HEK293 (cell line): ENCODE measurements at regions not wholly inside any gene's neighbourhood (a gene's known extent, or its start where the extent isn't known, plus 50 kb on each side); places are given as distances from the start of the nearest gene placed in this dataset.

Source experiments
- CTCF ChIP-seq: fragments of 450-650 bp; formaldehyde crosslinking; IDR thresholded peaks from 2 replicates; pipeline ENCODE4 v1.5.1; 2016; ENCODE audit warnings: missing biosample characterization, missing genetic modification characterization
- YY1 ChIP-seq: fragments of 450-650 bp; formaldehyde crosslinking; IDR thresholded peaks from 2 replicates; pipeline ENCODE4 v1.5.1; 2018; ENCODE audit warnings: missing biosample characterization, missing genetic modification characterization
- ZNF549 ChIP-seq: fragments of 450-650 bp; IDR thresholded peaks from 2 replicates; pipeline ENCODE4 v1.5.1; 2018; ENCODE audit warnings: missing biosample characterization, missing genetic modification characterization, mild to moderate bottlenecking, inconsistent platforms, moderate library complexity
- TF ChIP-seq, protein P1 (sequence below): fragments of 450-650 bp; formaldehyde crosslinking; IDR thresholded peaks from 2 replicates; pipeline ENCODE4 v1.5.1; 2016; ENCODE audit warnings: missing biosample characterization, missing genetic modification characterization

DNA sequence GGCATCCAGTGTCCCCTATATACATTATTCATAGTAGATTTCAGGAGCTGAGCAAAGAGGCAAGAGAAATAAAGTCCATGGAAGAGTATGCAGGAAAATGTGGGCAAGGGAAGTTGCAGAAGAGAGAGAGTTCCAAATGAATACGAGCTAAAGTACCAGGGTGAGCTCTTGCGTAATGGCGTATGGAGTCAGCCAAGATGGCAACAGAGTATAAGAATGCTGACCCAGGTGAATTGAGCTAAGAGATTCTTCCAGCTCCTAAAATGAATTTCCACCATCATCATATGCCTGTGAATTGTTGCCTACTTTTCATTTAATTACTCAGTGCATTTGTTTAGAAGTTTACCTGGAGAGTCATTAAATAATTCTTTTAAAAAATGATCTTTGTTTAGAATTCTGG is 153.2 kb upstream of the CNTNAP4 start:
- TF ChIP-seq CTCF (tag by site-specific recombination): no peak
- TF ChIP-seq YY1 (tag by site-specific recombination): no peak
- TF ChIP-seq, protein P1, sequence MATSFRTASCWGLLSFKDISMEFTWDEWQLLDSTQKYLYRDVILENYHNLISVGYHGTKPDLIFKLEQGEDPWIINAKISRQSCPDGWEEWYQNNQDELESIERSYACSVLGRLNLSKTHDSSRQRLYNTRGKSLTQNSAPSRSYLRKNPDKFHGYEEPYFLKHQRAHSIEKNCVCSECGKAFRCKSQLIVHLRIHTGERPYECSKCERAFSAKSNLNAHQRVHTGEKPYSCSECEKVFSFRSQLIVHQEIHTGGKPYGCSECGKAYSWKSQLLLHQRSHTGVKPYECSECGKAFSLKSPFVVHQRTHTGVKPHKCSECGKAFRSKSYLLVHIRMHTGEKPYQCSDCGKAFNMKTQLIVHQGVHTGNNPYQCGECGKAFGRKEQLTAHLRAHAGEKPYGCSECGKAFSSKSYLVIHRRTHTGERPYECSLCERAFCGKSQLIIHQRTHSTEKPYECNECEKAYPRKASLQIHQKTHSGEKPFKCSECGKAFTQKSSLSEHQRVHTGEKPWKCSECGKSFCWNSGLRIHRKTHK: no peak
- no peak for TF ChIP-seq ZNF549
